CD4-positive, alpha-beta memory T cell (primary cell): ENCODE measurements at regions not wholly inside any gene's neighbourhood (a gene's known extent, or its start where the extent isn't known, plus 50 kb on each side); places are given as distances from the start of the nearest gene placed in this dataset.
A peak's percentile ranks its signal among the peaks of the same experiment; 100 is the strongest.
"Not testable (repeated sequence)": the region's sequence is repeated elsewhere in the genome, so short reads cannot be mapped to it uniquely, and the experiment has no call there.

Experiments
- CTCF ChIA-PET: fragments of 350-600 bp; sonication (Branson Sonifier 250); formaldehyde crosslinking; loops from one replicate; lab custom pipeline; 2021; ENCODE audit warnings: inconsistent platforms; ENCODE audit not compliant: partially characterized antibody; lab: Charles Lee
- POLR2A ChIA-PET: fragments of 350-600 bp; sonication (Branson Sonifier 250); formaldehyde crosslinking; loops from one replicate; lab custom pipeline; 2021; ENCODE audit not compliant: partially characterized antibody; lab: Charles Lee
- DNase-seq, 5 donors: peaks; one replicate each; pipeline versions ENCODE4 v3.0.0 to v3.0.0-alpha.2; 2020 to 2022; ENCODE audit warnings: mixed read lengths in 1 of 5
- H3K27ac ChIP-seq: one replicate; pipeline ENCODE4 v1.7.0; 2013; ENCODE audit warnings: low read depth, low read length
- H3K27me3 ChIP-seq: 2 replicates; pipeline ENCODE4 v1.7.0; 2013; ENCODE audit warnings: mild to moderate bottlenecking, low read length, moderate library complexity; ENCODE audit not compliant: insufficient read depth
- H3K36me3 ChIP-seq: 2 replicates; pipeline ENCODE4 v1.7.0; 2013; ENCODE audit warnings: mild to moderate bottlenecking, low read length, moderate library complexity; ENCODE audit not compliant: insufficient read depth
- H3K4me1 ChIP-seq: 2 replicates; pipeline ENCODE4 v1.7.0; 2013; ENCODE audit warnings: mild to moderate bottlenecking, low read length, moderate library complexity; ENCODE audit not compliant: insufficient read depth
- H3K4me3 ChIP-seq, 2 donors: one replicate each; pipeline ENCODE4 v1.7.0; 2013; ENCODE audit warnings: low read length in 2 of 2, mild to moderate bottlenecking in 1 of 2
- H3K9me3 ChIP-seq, 2 donors: one replicate each; pipeline ENCODE4 v1.7.0; 2013; ENCODE audit warnings: low read length in 2 of 2, control low read depth in 1 of 2; ENCODE audit not compliant: control insufficient read depth in 1 of 2
- H3K27ac Mint-ChIP-seq, 7 donors: one replicate each; pipeline ENCODE4 v1.8.0; 2020 to 2021; ENCODE audit warnings: mixed read lengths in 7 of 7, mild to moderate bottlenecking in 6 of 7, inconsistent platforms in 3 of 7, moderate library complexity in 3 of 7
- H3K27me3 Mint-ChIP-seq, 2 donors: one replicate each; pipeline ENCODE4 v1.8.0; 2020 to 2021; ENCODE audit warnings: mixed read lengths in 2 of 2
- H3K36me3 Mint-ChIP-seq, 2 donors: one replicate each; pipeline ENCODE4 v1.8.0; 2020 to 2021; ENCODE audit warnings: mixed read lengths in 2 of 2, inconsistent platforms in 1 of 2, mild to moderate bottlenecking in 1 of 2
- H3K4me1 Mint-ChIP-seq, 4 donors: one replicate each; pipeline ENCODE4 v1.8.0; 2020 to 2021; ENCODE audit warnings: mixed read lengths in 4 of 4, mild to moderate bottlenecking in 1 of 4
- H3K4me3 Mint-ChIP-seq, 8 donors: one replicate each; pipeline ENCODE4 v1.8.0; 2020 to 2021; ENCODE audit warnings: mixed read lengths in 8 of 8, mild to moderate bottlenecking in 7 of 8, moderate library complexity in 6 of 8, inconsistent platforms in 3 of 8
- H3K9me3 Mint-ChIP-seq, 8 donors: one replicate each; pipeline ENCODE4 v1.8.0; 2020 to 2021; ENCODE audit warnings: mixed read lengths in 8 of 8, mild to moderate bottlenecking in 5 of 8, inconsistent platforms in 3 of 8, moderate library complexity in 1 of 8
- intact Hi-C: fragments of 100-400 bp; cut with micrococcal nuclease; formaldehyde crosslinking; loops from one replicate; pipeline ENCODE4 v1.15.1; 2023

- intact Hi-C loops, H3K27me3 Mint-ChIP-seq, POLR2A ChIA-PET, H3K4me3 Mint-ChIP-seq, H3K36me3 Mint-ChIP-seq, H3K9me3 Mint-ChIP-seq, H3K4me3 ChIP-seq, CTCF ChIA-PET, H3K4me1 Mint-ChIP-seq, H3K27ac ChIP-seq, H3K36me3 ChIP-seq, H3K9me3 ChIP-seq, H3K27ac Mint-ChIP-seq, H3K4me1 ChIP-seq, H3K27me3 ChIP-seq, DNase-seq: not testable (repeated sequence)
Observed at GRCh38 chr2:195329784-195330183, 327.2 kb upstream of the SLC39A10 start.

GRCh38 chr2:195326537-195326936 is 330.5 kb upstream of the SLC39A10 start:
- no peak for DNase-seq
- Histone ChIP-seq H3K9me3 (no peaks in the 10 kb centered on the region), H3K4me3 (no peak overlapping the region), H3K27ac (no peak overlapping the region), H3K4me1 (no peaks in the 10 kb centered on the region), H3K27me3 (no peaks in the 10 kb centered on the region), H3K36me3 (no peaks in the 10 kb centered on the region)
- Mint-ChIP-seq H3K4me3 (no peak overlapping the region), H3K27ac (no peak overlapping the region), H3K9me3 (peaks cover 0 to 5% (median 2%) of the 10 kb centered on the region in 8 donors), H3K36me3 (peaks cover 0 to 7% of the 10 kb centered on the region in 2 donors), H3K27me3 (peaks cover 0 to 1% of the 10 kb centered on the region in 2 donors), H3K4me1 (peaks cover 0 to 2% (median 0%) of the 10 kb centered on the region in 4 donors)
- ChIA-PET CTCF (no interaction called here), POLR2A (no interaction called here)
- intact Hi-C loops: no loop called here

GRCh38 chr2:195322324-195322723 is 334.7 kb upstream of the SLC39A10 start:
- no peak overlapping the region for H3K4me3 ChIP-seq
- CTCF ChIA-PET: interaction anchor here (0.7 to 1.3 kb wide), 2 partner anchors 338 to 616 kb away, joined by 3 to 4 read pairs; no protein-coding TSS in a partner anchor
- no peaks in the 10 kb centered on the region for H3K9me3 ChIP-seq
- no peaks in the 10 kb centered on the region for H3K27me3 ChIP-seq
- no peak for DNase-seq
- no peak overlapping the region for H3K27ac ChIP-seq
- H3K36me3 ChIP-seq: no peaks in the 10 kb centered on the region
- no peaks in the 10 kb centered on the region for H3K9me3 Mint-ChIP-seq
- no peak overlapping the region for H3K4me3 Mint-ChIP-seq
- H3K36me3 Mint-ChIP-seq: peaks cover 0 to 3% of the 10 kb centered on the region in 2 donors
- H3K4me1 Mint-ChIP-seq: peaks cover 5 to 10% (median 7%) of the 10 kb centered on the region in 4 donors
- H3K27ac Mint-ChIP-seq: no peak overlapping the region
- H3K4me1 ChIP-seq: peaks cover 11% of the 10 kb centered on the region
- no peaks in the 10 kb centered on the region for H3K27me3 Mint-ChIP-seq
- intact Hi-C loops: no loop called here
- POLR2A ChIA-PET: no interaction called here

- H3K4me1 ChIP-seq: peaks cover 11% of the 10 kb centered on the region
- no peak overlapping the region for H3K27ac ChIP-seq
- Mint-ChIP-seq H3K27me3 (no peaks in the 10 kb centered on the region), H3K9me3 (no peaks in the 10 kb centered on the region), H3K4me3 (no peak overlapping the region), H3K4me1 (peaks cover 5 to 10% (median 7%) of the 10 kb centered on the region in 4 donors), H3K27ac (peak overlapping the region in 2 of 7 donors; percentile 37 to 63), H3K36me3 (no peaks in the 10 kb centered on the region)
- no peak overlapping the region for H3K4me3 ChIP-seq
- ChIA-PET POLR2A (interaction anchor here (0.9 kb wide), 1 partner anchor 339 kb away, joined by 3 read pairs; no protein-coding TSS in a partner anchor), CTCF (interaction anchor here (1.3 to 1.6 kb wide), 2 partner anchors 26 to 340 kb away, joined by 4 to 12 read pairs; no protein-coding TSS in a partner anchor)
- H3K27me3 ChIP-seq: no peaks in the 10 kb centered on the region
- no peaks in the 10 kb centered on the region for H3K9me3 ChIP-seq
- no peak for DNase-seq
- H3K36me3 ChIP-seq: no peaks in the 10 kb centered on the region
- intact Hi-C loops: no loop called here
Observed at GRCh38 chr2:195320413-195320973, 336.5 kb upstream of the SLC39A10 start.

GRCh38 chr2:195319548-195320412 is 337.2 kb upstream of the SLC39A10 start:
- POLR2A ChIA-PET: interaction anchor here (0.9 kb wide), 1 partner anchor 340 kb away, joined by 3 read pairs; no protein-coding TSS in a partner anchor
- Histone ChIP-seq H3K36me3 (no peaks in the 10 kb centered on the region), H3K27ac (no peak overlapping the region), H3K27me3 (no peaks in the 10 kb centered on the region), H3K4me1 (peaks cover 11% of the 10 kb centered on the region), H3K4me3 (no peak overlapping the region), H3K9me3 (no peaks in the 10 kb centered on the region)
- H3K4me3 Mint-ChIP-seq: no peak overlapping the region
- CTCF ChIA-PET: interaction anchor here (0.8 to 1.6 kb wide), 6 partner anchors 9 to 343 kb away, joined by 3 to 12 read pairs (median 4); no protein-coding TSS in a partner anchor
- peaks cover 5 to 11% (median 8%) of the 10 kb centered on the region in 4 donors for H3K4me1 Mint-ChIP-seq
- no peak for DNase-seq
- intact Hi-C loops: loop anchor here (5.0 kb wide), 1 partner anchor 748 kb away; the partner anchor contains the start of gene DNAH7
- no peaks in the 10 kb centered on the region for H3K9me3 Mint-ChIP-seq
- no peak overlapping the region for H3K27ac Mint-ChIP-seq
- no peaks in the 10 kb centered on the region for H3K27me3 Mint-ChIP-seq
- no peaks in the 10 kb centered on the region for H3K36me3 Mint-ChIP-seq

GRCh38 chr2:195319112-195319460 is 337.9 kb upstream of the SLC39A10 start:
- Mint-ChIP-seq H3K9me3 (no peaks in the 10 kb centered on the region), H3K4me1 (peaks cover 5 to 11% (median 8%) of the 10 kb centered on the region in 4 donors), H3K27me3 (no peaks in the 10 kb centered on the region), H3K27ac (no peak overlapping the region), H3K4me3 (no peak overlapping the region), H3K36me3 (no peaks in the 10 kb centered on the region)
- Histone ChIP-seq H3K9me3 (no peaks in the 10 kb centered on the region), H3K27ac (no peak overlapping the region), H3K4me1 (peaks cover 11% of the 10 kb centered on the region), H3K4me3 (no peak overlapping the region), H3K36me3 (no peaks in the 10 kb centered on the region), H3K27me3 (no peaks in the 10 kb centered on the region)
- no peak for DNase-seq
- ChIA-PET CTCF (interaction anchor here (0.8 to 1.6 kb wide), 6 partner anchors 8 to 343 kb away, joined by 3 to 12 read pairs (median 4); no protein-coding TSS in a partner anchor), POLR2A (no interaction called here)
- intact Hi-C loops: loop anchor here (5.0 kb wide), 1 partner anchor 748 kb away; the partner anchor contains the start of gene DNAH7
